22Rv1 (cell line): ENCODE measurements at regions not wholly inside any gene's neighbourhood (a gene's known extent, or its start where the extent isn't known, plus 50 kb on each side); places are given as distances from the start of the nearest gene placed in this dataset.

Source experiments
- CTCF ChIP-seq: fragments of 450-650 bp; IDR thresholded peaks from 2 replicates; pipeline ENCODE4 v1.5.1; 2017; ENCODE audit warnings: mild to moderate bottlenecking
- ZFX ChIP-seq: fragments of 450-650 bp; IDR thresholded peaks from 2 replicates; pipeline ENCODE4 v1.6.1; 2017; ENCODE audit warnings: antibody characterized with exemption, borderline replicate concordance

- no peak for TF ChIP-seq CTCF
- TF ChIP-seq ZFX, result no peak
Measured at GRCh38 chr9:118521261-118521660, 817.1 kb downstream of the TLR4 start.
